ENCODE measurements at regions not wholly inside any gene's neighbourhood (a gene's known extent, or its start where the extent isn't known, plus 50 kb on each side); places are given as distances from the start of the nearest gene placed in this dataset.

- TF ChIP-seq CTCF (conservative IDR thresholded peaks at IDR 0.05; ENCODE audit: low read length): no peak
- TF ChIP-seq EZH2phosphoT487 (IDR thresholded peaks at IDR 0.05; ENCODE audit: borderline replicate concordance): no peak
These were observed 197.0 kb upstream of the PRSS58 start for GRCh38 chr7:142454862-142455261.

All from Loucy (cell line).